ENCODE measurements at regions not wholly inside any gene's neighbourhood (a gene's known extent, or its start where the extent isn't known, plus 50 kb on each side); places are given as distances from the start of the nearest gene placed in this dataset.
"Not testable (repeated sequence)": the region's sequence is repeated elsewhere in the genome, so short reads cannot be mapped to it uniquely, and the experiment has no call there.

GRCh38 chr6:8837343-8837742 is 402.0 kb upstream of the SLC35B3 start:
- in situ Hi-C loops (cut with HindIII; ENCODE audit: low sequenced_read_pairs), result no loop called here
- DNase-seq (ENCODE audit: low spot score), result no peak

- in situ Hi-C loops (cut with HindIII; ENCODE audit: low sequenced_read_pairs); DNase-seq (ENCODE audit: low spot score): not testable (repeated sequence)
Measured at GRCh38 chr6:8832695-8833094, 397.4 kb upstream of the SLC35B3 start.

- DNase-seq (ENCODE audit: low spot score), result no peak
- in situ Hi-C loops (cut with HindIII; ENCODE audit: low sequenced_read_pairs), result no loop called here
Measured at GRCh38 chr6:8831366-8832152, 396.2 kb upstream of the SLC35B3 start.

- DNase-seq (ENCODE audit: low spot score), result no peak
- in situ Hi-C loops (cut with HindIII; ENCODE audit: low sequenced_read_pairs), result no loop called here
Measured at GRCh38 chr6:8830794-8831193, 395.4 kb upstream of the SLC35B3 start.

GRCh38 chr6:8829796-8830195 is 394.5 kb upstream of the SLC35B3 start:
- no peak for DNase-seq (ENCODE audit: low spot score)
- in situ Hi-C loops (cut with HindIII; ENCODE audit: low sequenced_read_pairs), result no loop called here

- in situ Hi-C loops (cut with HindIII; ENCODE audit: low sequenced_read_pairs), result no loop called here
- no peak for DNase-seq (ENCODE audit: low spot score)
Measured at GRCh38 chr6:8829296-8829695, 394.0 kb upstream of the SLC35B3 start.

- in situ Hi-C loops (cut with HindIII; ENCODE audit: low sequenced_read_pairs), result no loop called here
- no peak for DNase-seq (ENCODE audit: low spot score)
Measured at GRCh38 chr6:8828376-8828775, 393.0 kb upstream of the SLC35B3 start.

- no peak for DNase-seq (ENCODE audit: low spot score)
- in situ Hi-C loops (cut with HindIII; ENCODE audit: low sequenced_read_pairs), result no loop called here
Measured at GRCh38 chr6:8825726-8826125, 390.4 kb upstream of the SLC35B3 start.

GRCh38 chr6:8821981-8822381 is 386.6 kb upstream of the SLC35B3 start:
- in situ Hi-C loops (cut with HindIII; ENCODE audit: low sequenced_read_pairs), result no loop called here
- DNase-seq (ENCODE audit: low spot score), result no peak

GRCh38 chr6:8820313-8820712 is 385.0 kb upstream of the SLC35B3 start:
- no peak for DNase-seq (ENCODE audit: low spot score)
- in situ Hi-C loops (cut with HindIII; ENCODE audit: low sequenced_read_pairs), result no loop called here

GRCh38 chr6:8819446-8819845 is 384.1 kb upstream of the SLC35B3 start:
- in situ Hi-C loops (cut with HindIII; ENCODE audit: low sequenced_read_pairs), result no loop called here

GRCh38 chr6:8814440-8815000 is 379.2 kb upstream of the SLC35B3 start:
- DNase-seq (ENCODE audit: low spot score), result no peak
- in situ Hi-C loops (cut with HindIII; ENCODE audit: low sequenced_read_pairs), result no loop called here

More at GRCh38 chr6:8819446-8819845, 384.1 kb upstream of the SLC35B3 start:
- no peak for DNase-seq (ENCODE audit: low spot score)

GRCh38 chr6:8810325-8810724 is 375.0 kb upstream of the SLC35B3 start:
- in situ Hi-C loops (cut with HindIII; ENCODE audit: low sequenced_read_pairs), result no loop called here

GRCh38 chr6:8809662-8810061 is 374.3 kb upstream of the SLC35B3 start:
- in situ Hi-C loops (cut with HindIII; ENCODE audit: low sequenced_read_pairs), result no loop called here
- no peak for DNase-seq (ENCODE audit: low spot score)

More at GRCh38 chr6:8810325-8810724, 375.0 kb upstream of the SLC35B3 start:
- DNase-seq (ENCODE audit: low spot score), result no peak

GRCh38 chr6:8803181-8803760 is 367.9 kb upstream of the SLC35B3 start:
- in situ Hi-C loops (cut with HindIII; ENCODE audit: low sequenced_read_pairs), result no loop called here
- no peak for DNase-seq (ENCODE audit: low spot score)

- DNase-seq (ENCODE audit: low spot score); in situ Hi-C loops (cut with HindIII; ENCODE audit: low sequenced_read_pairs): not testable (repeated sequence)
Measured at GRCh38 chr6:8802397-8802796, 367.1 kb upstream of the SLC35B3 start.

GRCh38 chr6:8794420-8794819 is 359.1 kb upstream of the SLC35B3 start:
- in situ Hi-C loops (cut with HindIII; ENCODE audit: low sequenced_read_pairs), result no loop called here
- DNase-seq (ENCODE audit: low spot score), result no peak

- in situ Hi-C loops (cut with HindIII; ENCODE audit: low sequenced_read_pairs), result no loop called here
- DNase-seq (ENCODE audit: low spot score), result no peak
Measured at GRCh38 chr6:8789878-8790277, 354.5 kb upstream of the SLC35B3 start.

- in situ Hi-C loops (cut with HindIII; ENCODE audit: low sequenced_read_pairs), result no loop called here
- no peak for DNase-seq (ENCODE audit: low spot score)
Measured at GRCh38 chr6:8785223-8785622, 349.9 kb upstream of the SLC35B3 start.

GRCh38 chr6:8783191-8783590 is 347.8 kb upstream of the SLC35B3 start:
- in situ Hi-C loops (cut with HindIII; ENCODE audit: low sequenced_read_pairs), result no loop called here

GRCh38 chr6:8780653-8781052 is 345.3 kb upstream of the SLC35B3 start:
- in situ Hi-C loops (cut with HindIII; ENCODE audit: low sequenced_read_pairs), result no loop called here
- no peak for DNase-seq (ENCODE audit: low spot score)

More at GRCh38 chr6:8783191-8783590, 347.8 kb upstream of the SLC35B3 start:
- no peak for DNase-seq (ENCODE audit: low spot score)

Measured in G401 (cell line).